IMR-90 (cell line): ENCODE measurements at regions not wholly inside any gene's neighbourhood (a gene's known extent, or its start where the extent isn't known, plus 50 kb on each side); places are given as distances from the start of the nearest gene placed in this dataset.

Experiments used
- ATAC-seq: fragments of 200-7000 bp; cut with Tn5 transposase; 2 replicates; pipeline ENCODE4 v1.9.1; 2020; ENCODE audit warnings: low read depth, mild to moderate bottlenecking, moderate library complexity
- BruUV-seq: library from RNA; stranded (reverse); fragments of 400-500 nt; replicated peaks from 2 replicates; lab custom pipeline; 2021; lab: Mats Ljungman, UMichigan
- CTCF ChIA-PET: fragments of 300-600 bp; formaldehyde crosslinking; extraction: SDS; loops from one replicate; lab custom pipeline; 2021; ENCODE audit warnings: antibody characterized with exemption; lab: Yijun Ruan, JAX
- POLR2A ChIA-PET: fragments of 300-600 bp; sonication (Branson Sonifier 250); formaldehyde crosslinking; loops from one replicate; lab custom pipeline; 2022; ENCODE audit warnings: antibody characterized with exemption; ENCODE audit not compliant: unreplicated experiment; lab: Charles Lee
- DNase-seq: peaks from one replicate; pipeline ENCODE4 v3.0.0; 2013
- H2AFZ ChIP-seq: replicated peaks from 2 replicates; pipeline ENCODE3; 2013; ENCODE audit warnings: low read length, mild to moderate bottlenecking; ENCODE audit not compliant: poor library complexity
- H2AK5ac ChIP-seq: 2 replicates; pipeline ENCODE4 v1.6.1; 2013; ENCODE audit warnings: low read depth, low read length, inconsistent platforms
- H2AK9ac ChIP-seq: replicated peaks from 2 replicates; pipeline ENCODE3; 2013; ENCODE audit warnings: mild to moderate bottlenecking, low read depth, low read length, moderate library complexity; ENCODE audit not compliant: poor library complexity
- H2BK120ac ChIP-seq: 2 replicates; pipeline ENCODE4 v1.6.1; 2013; ENCODE audit warnings: low read depth, low read length, inconsistent platforms
- H2BK15ac ChIP-seq: 3 replicates; pipeline ENCODE4 v1.6.1; 2013; ENCODE audit warnings: low read depth, low read length, inconsistent platforms
- H2BK20ac ChIP-seq: 2 replicates; pipeline ENCODE4 v1.6.1; 2013; ENCODE audit warnings: low read depth, mild to moderate bottlenecking, inconsistent platforms, low read length, moderate library complexity
- H2BK5ac ChIP-seq: 2 replicates; pipeline ENCODE4 v1.6.1; 2013; ENCODE audit warnings: mild to moderate bottlenecking, low read depth, low read length, inconsistent platforms; ENCODE audit not compliant: poor library complexity, severe bottlenecking
- H3K14ac ChIP-seq: replicated peaks from 2 replicates; pipeline ENCODE4 v1.6.1; 2013; ENCODE audit warnings: low read depth, low read length, inconsistent platforms
- H3K18ac ChIP-seq: 2 replicates; pipeline ENCODE4 v1.6.1; 2013; ENCODE audit warnings: low read depth, low read length, control low read depth
- H3K23ac ChIP-seq: 2 replicates; pipeline ENCODE4 v1.6.1; 2013; ENCODE audit warnings: low read depth, low read length, inconsistent platforms
- H3K27ac ChIP-seq: 2 replicates; pipeline ENCODE4 v1.5.1; 2013; ENCODE audit warnings: mild to moderate bottlenecking, control low read depth, low read length; ENCODE audit not compliant: insufficient read depth
- H3K27me3 ChIP-seq: 2 replicates; pipeline ENCODE4 v1.6.1; 2013; ENCODE audit warnings: low read length; ENCODE audit not compliant: control insufficient read depth, insufficient read depth
- H3K36me3 ChIP-seq: 2 replicates; pipeline ENCODE4 v1.6.1; 2013; ENCODE audit warnings: low read length, mixed read lengths; ENCODE audit not compliant: control insufficient read depth, insufficient read depth
- H3K4ac ChIP-seq: 2 replicates; pipeline ENCODE4 v1.6.1; 2013; ENCODE audit warnings: low read depth, low read length, inconsistent platforms
- H3K4me1 ChIP-seq: 2 replicates; pipeline ENCODE4 v1.6.1; 2013; ENCODE audit warnings: low read length, mixed read lengths; ENCODE audit not compliant: control insufficient read depth, insufficient read depth
- H3K4me2 ChIP-seq: 2 replicates; pipeline ENCODE4 v1.6.1; 2013; ENCODE audit warnings: low read depth, mild to moderate bottlenecking, control low read depth, low read length, moderate library complexity
- H3K4me3 ChIP-seq: 2 replicates; pipeline ENCODE4 v1.5.1; 2013; ENCODE audit warnings: low read depth, mild to moderate bottlenecking, control low read depth, low read length, moderate library complexity; ENCODE audit not compliant: insufficient read depth
- H3K56ac ChIP-seq: 2 replicates; pipeline ENCODE4 v1.6.1; 2013; ENCODE audit warnings: low read length, inconsistent platforms; ENCODE audit not compliant: insufficient read depth; ENCODE audit errors: extremely low read depth
- H3K79me1 ChIP-seq, 2 experiments: 2 replicates each; pipeline ENCODE4 v1.6.1; 2013; ENCODE audit warnings: low read length in 2 of 2, inconsistent platforms in 1 of 2, low read depth in 1 of 2
- H3K9ac ChIP-seq: 2 replicates; pipeline ENCODE4 v1.6.1; 2013; ENCODE audit warnings: low read depth, low read length, control low read depth
- H3K9me1 ChIP-seq: 2 replicates; pipeline ENCODE4 v1.6.1; 2013; ENCODE audit warnings: low read length, inconsistent platforms; ENCODE audit not compliant: insufficient read depth
- H3K9me3 ChIP-seq: 2 replicates; pipeline ENCODE4 v1.6.1; 2013; ENCODE audit warnings: low read length; ENCODE audit not compliant: control insufficient read depth, insufficient read depth
- H4K20me1 ChIP-seq: 2 replicates; pipeline ENCODE4 v1.6.1; 2013; ENCODE audit warnings: low read length, inconsistent platforms; ENCODE audit not compliant: insufficient read depth
- H4K5ac ChIP-seq: 2 replicates; pipeline ENCODE4 v1.6.1; 2013; ENCODE audit warnings: mild to moderate bottlenecking, low read depth, low read length, control low read depth
- H4K8ac ChIP-seq, 2 experiments: 2 replicates each; pipeline ENCODE4 v1.6.1; 2013; ENCODE audit warnings: low read depth in 2 of 2, low read length in 2 of 2, control low read depth in 1 of 2, inconsistent platforms in 1 of 2
- H4K91ac ChIP-seq: 2 replicates; pipeline ENCODE4 v1.6.1; 2013; ENCODE audit warnings: low read depth, low read length, inconsistent platforms; ENCODE audit not compliant: insufficient read depth
- BHLHE40 ChIP-seq: fragments of 150-350 bp; IDR thresholded peaks from 2 replicates; pipeline ENCODE4 v1.6.1; 2016; ENCODE audit warnings: mild to moderate bottlenecking, low read depth, low read length
- CTCF ChIP-seq: conservative IDR thresholded peaks from 2 replicates; pipeline ENCODE4 v1.5.1; 2012; ENCODE audit warnings: mild to moderate bottlenecking, low read depth, low read length, improper control_type of control experiment
- FOS ChIP-seq: fragments of 150-350 bp; IDR thresholded peaks from 2 replicates; pipeline ENCODE4 v1.6.1; 2016; ENCODE audit warnings: low read depth, low read length
- MAZ ChIP-seq: IDR thresholded peaks from 2 replicates; pipeline ENCODE4 v1.6.1; 2012; ENCODE audit warnings: low read depth, mild to moderate bottlenecking, low read length, improper control_type of control experiment, moderate library complexity, borderline replicate concordance
- MXI1 ChIP-seq: IDR thresholded peaks from 2 replicates; pipeline ENCODE4 v1.6.1; 2012; ENCODE audit warnings: low read depth, mild to moderate bottlenecking, low read length, moderate library complexity, borderline replicate concordance
- NFE2L2 ChIP-seq: fragments of 150-350 bp; IDR thresholded peaks from 2 replicates; pipeline ENCODE4 v1.6.1; 2016; ENCODE audit warnings: low read depth, mild to moderate bottlenecking, low read length
- POLR2A ChIP-seq: IDR thresholded peaks from 2 replicates; pipeline ENCODE4 v1.6.1; 2012; ENCODE audit warnings: mild to moderate bottlenecking, low read depth, low read length
- RAD21 ChIP-seq: IDR thresholded peaks from 2 replicates; pipeline ENCODE4 v1.6.1; 2012; ENCODE audit warnings: low read length, improper control_type of control experiment
- RFX5 ChIP-seq: IDR thresholded peaks from 2 replicates; pipeline ENCODE4 v1.8.0; 2012; ENCODE audit warnings: low read depth, mild to moderate bottlenecking, low read length, moderate library complexity
- USF2 ChIP-seq: fragments of 150-350 bp; IDR thresholded peaks from 2 replicates; pipeline ENCODE4 v1.6.1; 2017; ENCODE audit warnings: mild to moderate bottlenecking, antibody characterized with exemption, low read length, low read depth
- WGBS, 2 experiments: methylation state at CpG; one replicate each; pipeline versions ENCODE4 v1.1.5 to v1.1.7; 2013; ENCODE audit warnings: missing lambda C conversion rate in 2 of 2; ENCODE audit not compliant: insufficient read length in 1 of 2; ENCODE audit errors: extremely low coverage in 2 of 2; 5-methylcytosine and 5-hydroxymethylcytosine counted together
- dilution Hi-C: fragments of 300-500 bp; cut with HindIII; formaldehyde crosslinking; loops from one replicate; pipeline ENCODE4 v1.14.3; 2018; ENCODE audit warnings: low sequenced_read_pairs; ENCODE audit not compliant: unreplicated experiment
- in situ Hi-C: fragments of 300-500 bp; cut with MboI; formaldehyde crosslinking; loops from 3 replicates; pipeline ENCODE4 v1.14.3; 2019; ENCODE audit warnings: low sequenced_read_pairs, inconsistent platforms, mixed read lengths
- intact Hi-C: fragments of 100-400 bp; cut with micrococcal nuclease; formaldehyde crosslinking; loops from 2 replicates; pipeline ENCODE4 v1.10.0; 2022
- TF ChIP-seq, protein P1 (sequence below): fragments of 150-350 bp; IDR thresholded peaks from 2 replicates; pipeline ENCODE4 v1.6.1; 2016; ENCODE audit warnings: low read depth, mild to moderate bottlenecking, low read length, moderate library complexity, borderline replicate concordance

DNA sequence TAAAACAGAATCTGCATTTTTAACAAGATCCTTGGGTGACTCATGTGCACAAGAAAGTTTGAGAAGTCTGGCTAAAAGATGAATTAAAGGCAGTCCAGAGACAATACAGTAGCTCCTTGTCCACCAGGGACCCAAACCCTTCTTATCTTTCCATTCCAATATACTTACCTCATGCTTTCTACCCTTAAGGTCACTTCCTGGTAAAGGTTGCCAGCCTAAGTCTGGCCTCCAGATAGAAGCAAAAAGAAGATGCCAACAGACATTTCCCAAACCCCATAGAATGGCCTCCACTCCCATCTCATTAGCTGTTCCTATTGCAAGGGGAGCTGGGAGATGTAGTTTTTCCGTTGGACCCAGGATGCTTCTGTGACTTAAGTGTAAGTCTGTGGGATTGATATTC, 101.4 kb upstream of the XYLT1 start:
- Histone ChIP-seq H4K20me1 (no peaks in the 10 kb centered on the region), H4K91ac (no peak overlapping the region), H2AK5ac (no peak overlapping the region), H3K36me3 (no peaks in the 10 kb centered on the region), H3K9ac (no peak overlapping the region), H3K9me3 (no peaks in the 10 kb centered on the region), H3K4me1 (no peaks in the 10 kb centered on the region), H2BK5ac (no peak overlapping the region), H2AK9ac (no peak overlapping the region), H3K4ac (no peak overlapping the region), H3K4me2 (no peak overlapping the region), H3K27me3 (peaks cover 17% of the 10 kb centered on the region), H3K4me3 (no peak overlapping the region), H2BK20ac (no peak overlapping the region), H3K14ac (no peak overlapping the region), H3K23ac (no peak overlapping the region), H2BK120ac (no peak overlapping the region), H4K5ac (no peak overlapping the region), H4K8ac (no peak overlapping the region), H3K18ac (no peak overlapping the region), H3K56ac (no peak overlapping the region), H3K27ac (no peak overlapping the region), H2AFZ (no peak overlapping the region), H2BK15ac (no peak overlapping the region), H3K9me1 (no peaks in the 10 kb centered on the region), H3K79me1 (no peaks in the 10 kb centered on the region)
- POLR2A ChIA-PET, result no interaction called here
- DNase-seq (no peak), ATAC-seq (no peak)
- no CpG with 5 or more reads among the region's 1 CpG for WGBS, 2 experiments
- dilution Hi-C loops, result no loop called here
- intact Hi-C loops, result loop anchor here (10.0 kb wide), 1 partner anchor 367 kb away; no protein-coding TSS in a partner anchor
- in situ Hi-C loops, result no loop called here
- TF ChIP-seq RAD21 (no peak), MXI1 (no peak), FOS (no peak), POLR2A (no peak), RFX5 (no peak), CTCF (no peak), BHLHE40 (no peak), NFE2L2 (no peak), MAZ (no peak), USF2 (no peak)
- TF ChIP-seq, protein P1, sequence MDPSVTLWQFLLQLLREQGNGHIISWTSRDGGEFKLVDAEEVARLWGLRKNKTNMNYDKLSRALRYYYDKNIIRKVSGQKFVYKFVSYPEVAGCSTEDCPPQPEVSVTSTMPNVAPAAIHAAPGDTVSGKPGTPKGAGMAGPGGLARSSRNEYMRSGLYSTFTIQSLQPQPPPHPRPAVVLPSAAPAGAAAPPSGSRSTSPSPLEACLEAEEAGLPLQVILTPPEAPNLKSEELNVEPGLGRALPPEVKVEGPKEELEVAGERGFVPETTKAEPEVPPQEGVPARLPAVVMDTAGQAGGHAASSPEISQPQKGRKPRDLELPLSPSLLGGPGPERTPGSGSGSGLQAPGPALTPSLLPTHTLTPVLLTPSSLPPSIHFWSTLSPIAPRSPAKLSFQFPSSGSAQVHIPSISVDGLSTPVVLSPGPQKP, result no peak
- BruUV-seq, result no TSS peak
- CTCF ChIA-PET, result no interaction called here
